CD4-positive, alpha-beta T cell (primary cell): ENCODE measurements at regions not wholly inside any gene's neighbourhood (a gene's known extent, or its start where the extent isn't known, plus 50 kb on each side); places are given as distances from the start of the nearest gene placed in this dataset.

ENCODE experiments used
- ATAC-seq: fragments of 200-7000 bp; cut with Tn5 transposase; one replicate; pipeline ENCODE4 v1.10.0; 2022; ENCODE audit warnings: mild to moderate bottlenecking; ENCODE audit not compliant: poor library complexity
- CTCF ChIA-PET: fragments of 350-600 bp; sonication (Branson Sonifier 250); formaldehyde crosslinking; loops from one replicate; lab custom pipeline; 2021; ENCODE audit warnings: antibody characterized with exemption, inconsistent platforms; lab: Charles Lee
- POLR2A ChIA-PET: fragments of 350-600 bp; sonication (Branson Sonifier 250); formaldehyde crosslinking; loops from one replicate; lab custom pipeline; 2021; ENCODE audit warnings: antibody characterized with exemption, inconsistent platforms; lab: Charles Lee
- DNase-seq, 14 experiments: peaks; one replicate each; pipeline ENCODE4 v3.0.0-alpha.2; 2013 to 2020; ENCODE audit warnings: mixed read lengths in 2 of 14
- H3K27ac ChIP-seq, 2 donors: one replicate each; pipeline versions ENCODE4 v1.5.1 to v1.7.0; 2013; ENCODE audit warnings: low read length in 2 of 2, low read depth in 1 of 2, mild to moderate bottlenecking in 1 of 2
- H3K27me3 ChIP-seq, 2 experiments: 1 replicate in 1 of 2; 2 replicates in 1 of 2; pipeline versions ENCODE4 v1.6.1 to v1.7.0; 2013; ENCODE audit warnings: low read length in 2 of 2, control low read depth in 1 of 2, mild to moderate bottlenecking in 1 of 2, moderate library complexity in 1 of 2; ENCODE audit not compliant: insufficient read depth in 2 of 2, control insufficient read depth in 1 of 2
- H3K36me3 ChIP-seq: one replicate; pipeline ENCODE4 v1.6.1; 2013; ENCODE audit warnings: low read length, control low read depth; ENCODE audit not compliant: insufficient read depth
- H3K4me1 ChIP-seq: one replicate; pipeline ENCODE4 v1.6.1; 2013; ENCODE audit warnings: low read length, control low read depth; ENCODE audit not compliant: insufficient read depth
- H3K4me3 ChIP-seq: one replicate; pipeline ENCODE4 v1.5.1; 2013; ENCODE audit warnings: mild to moderate bottlenecking, low read length, moderate library complexity
- H3K9me3 ChIP-seq, 2 experiments: 1 replicate in 1 of 2; 2 replicates in 1 of 2; pipeline versions ENCODE4 v1.6.1 to v1.7.0; 2013; ENCODE audit warnings: low read length in 2 of 2, mild to moderate bottlenecking in 2 of 2, control low read depth in 1 of 2, moderate library complexity in 1 of 2; ENCODE audit not compliant: control insufficient read depth in 1 of 2, insufficient read depth in 1 of 2
- H3K27ac Mint-ChIP-seq: one replicate; pipeline ENCODE4 v1.8.0; 2020; ENCODE audit warnings: mixed read lengths
- H3K27me3 Mint-ChIP-seq: one replicate; pipeline ENCODE4 v1.8.0; 2021; ENCODE audit warnings: mixed read lengths
- H3K36me3 Mint-ChIP-seq: one replicate; pipeline ENCODE4 v1.8.0; 2021; ENCODE audit warnings: low read depth, mixed read lengths
- H3K4me1 Mint-ChIP-seq: one replicate; pipeline ENCODE4 v1.8.0; 2021; ENCODE audit warnings: low read depth, mixed read lengths
- H3K4me3 Mint-ChIP-seq: one replicate; pipeline ENCODE4 v1.8.0; 2020; ENCODE audit warnings: mild to moderate bottlenecking, mixed read lengths
- H3K9me3 Mint-ChIP-seq: one replicate; pipeline ENCODE4 v1.8.0; 2020; ENCODE audit warnings: mixed read lengths
- intact Hi-C, 2 experiments: fragments of 100-400 bp; cut with DNase I in 1 of 2; cut with micrococcal nuclease in 1 of 2; formaldehyde crosslinking; loops; one replicate each; pipeline versions ENCODE4 v1.15.1 to v1.9.0; 2023 to 2025; cut with DNase I, micrococcal nuclease
- TF ChIP-seq, protein P1 (sequence below): fragments of 200-600 bp; IDR thresholded peaks from one replicate; pipeline ENCODE4 v1.8.0; 2022; ENCODE audit warnings: antibody characterized with exemption, mild to moderate bottlenecking

DNA sequence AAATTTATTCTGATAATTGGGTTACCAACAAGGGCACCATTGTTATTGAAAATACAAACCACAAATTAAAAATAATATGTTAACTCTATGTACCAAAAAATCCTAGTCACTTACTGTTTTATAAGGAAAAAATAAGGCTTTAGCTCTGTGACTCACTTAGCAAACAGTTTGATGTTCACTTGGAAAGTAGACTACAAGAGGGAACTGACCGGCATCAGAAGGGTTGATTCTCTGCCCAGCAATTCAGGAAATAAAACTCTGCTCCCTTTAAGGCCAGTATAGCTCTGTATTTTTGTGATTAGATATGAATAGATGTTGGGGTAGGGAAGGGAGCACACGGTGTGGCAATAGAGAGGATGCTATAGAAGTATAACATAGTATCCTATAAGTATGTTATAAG lies 671.3 kb downstream of the LRRC70 start:
- ChIA-PET POLR2A (no interaction called here), CTCF (no interaction called here)
- ATAC-seq, result no peak
- H3K4me3 Mint-ChIP-seq, result no peak overlapping the region
- no peak overlapping the region for H3K27ac Mint-ChIP-seq
- Histone ChIP-seq H3K4me1 (no peaks in the 10 kb centered on the region), H3K36me3 (no peaks in the 10 kb centered on the region), H3K27me3 (no peaks in the 10 kb centered on the region), H3K9me3 (no peaks in the 10 kb centered on the region), H3K4me3 (no peak overlapping the region), H3K27ac (no peak overlapping the region)
- H3K27me3 Mint-ChIP-seq, result no peaks in the 10 kb centered on the region
- no peak for DNase-seq
- H3K9me3 Mint-ChIP-seq, result peaks cover 3% of the 10 kb centered on the region
- H3K4me1 Mint-ChIP-seq, result no peaks in the 10 kb centered on the region
- intact Hi-C loops, result no loop called here
- TF ChIP-seq, protein P1, sequence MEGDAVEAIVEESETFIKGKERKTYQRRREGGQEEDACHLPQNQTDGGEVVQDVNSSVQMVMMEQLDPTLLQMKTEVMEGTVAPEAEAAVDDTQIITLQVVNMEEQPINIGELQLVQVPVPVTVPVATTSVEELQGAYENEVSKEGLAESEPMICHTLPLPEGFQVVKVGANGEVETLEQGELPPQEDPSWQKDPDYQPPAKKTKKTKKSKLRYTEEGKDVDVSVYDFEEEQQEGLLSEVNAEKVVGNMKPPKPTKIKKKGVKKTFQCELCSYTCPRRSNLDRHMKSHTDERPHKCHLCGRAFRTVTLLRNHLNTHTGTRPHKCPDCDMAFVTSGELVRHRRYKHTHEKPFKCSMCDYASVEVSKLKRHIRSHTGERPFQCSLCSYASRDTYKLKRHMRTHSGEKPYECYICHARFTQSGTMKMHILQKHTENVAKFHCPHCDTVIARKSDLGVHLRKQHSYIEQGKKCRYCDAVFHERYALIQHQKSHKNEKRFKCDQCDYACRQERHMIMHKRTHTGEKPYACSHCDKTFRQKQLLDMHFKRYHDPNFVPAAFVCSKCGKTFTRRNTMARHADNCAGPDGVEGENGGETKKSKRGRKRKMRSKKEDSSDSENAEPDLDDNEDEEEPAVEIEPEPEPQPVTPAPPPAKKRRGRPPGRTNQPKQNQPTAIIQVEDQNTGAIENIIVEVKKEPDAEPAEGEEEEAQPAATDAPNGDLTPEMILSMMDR, result no peak
- no peaks in the 10 kb centered on the region for H3K36me3 Mint-ChIP-seq

GRCh38 chr5:63247651-63248050 lies 669.0 kb downstream of the LRRC70 start:
- no peak overlapping the region for H3K27ac ChIP-seq
- no peak overlapping the region for H3K4me3 ChIP-seq
- H3K9me3 Mint-ChIP-seq, result no peaks in the 10 kb centered on the region
- no peaks in the 10 kb centered on the region for H3K4me1 ChIP-seq
- H3K27me3 ChIP-seq, result no peaks in the 10 kb centered on the region
- no peaks in the 10 kb centered on the region for H3K36me3 ChIP-seq
- no peaks in the 10 kb centered on the region for H3K4me1 Mint-ChIP-seq
- H3K27me3 Mint-ChIP-seq, result no peaks in the 10 kb centered on the region
- TF ChIP-seq, protein P1, result no peak
- no peak overlapping the region for H3K4me3 Mint-ChIP-seq
- no peak for ATAC-seq
- POLR2A ChIA-PET, result no interaction called here
- H3K27ac Mint-ChIP-seq, result no peak overlapping the region
- intact Hi-C loops, result no loop called here
- CTCF ChIA-PET, result no interaction called here
- H3K36me3 Mint-ChIP-seq, result no peaks in the 10 kb centered on the region
- no peaks in the 10 kb centered on the region for H3K9me3 ChIP-seq
- DNase-seq, result no peak

GRCh38 chr5:63245271-63245670 lies 666.7 kb downstream of the LRRC70 start:
- H3K4me3 ChIP-seq, result no peak overlapping the region
- H3K27me3 ChIP-seq, result no peaks in the 10 kb centered on the region
- TF ChIP-seq, protein P1, result no peak
- no peak for DNase-seq
- H3K27ac ChIP-seq, result no peak overlapping the region
- H3K27ac Mint-ChIP-seq, result no peak overlapping the region
- H3K4me1 Mint-ChIP-seq, result no peaks in the 10 kb centered on the region
- H3K9me3 ChIP-seq, result no peaks in the 10 kb centered on the region
- no peak overlapping the region for H3K4me3 Mint-ChIP-seq
- ChIA-PET POLR2A (interaction anchor here (0.6 kb wide), 1 partner anchor 62 kb away, joined by 3 read pairs; no protein-coding TSS in a partner anchor), CTCF (no interaction called here)
- no peaks in the 10 kb centered on the region for H3K4me1 ChIP-seq
- no peaks in the 10 kb centered on the region for H3K9me3 Mint-ChIP-seq
- H3K27me3 Mint-ChIP-seq, result no peaks in the 10 kb centered on the region
- H3K36me3 Mint-ChIP-seq, result no peaks in the 10 kb centered on the region
- no peaks in the 10 kb centered on the region for H3K36me3 ChIP-seq
- no peak for ATAC-seq
- intact Hi-C loops, result no loop called here
